KG1 (cell line): ENCODE measurements at regions not wholly inside any gene's neighbourhood (a gene's known extent, or its start where the extent isn't known, plus 50 kb on each side); places are given as distances from the start of the nearest gene placed in this dataset.
A peak's percentile ranks its signal among the peaks of the same experiment; 100 is the strongest.

ENCODE experiments used
- DNase-seq: peaks from one replicate; lab custom pipeline; 2025; lab: John Stamatoyannopoulos, UW

GRCh38 chr1:199856216-199856780, 171.2 kb upstream of the NR5A2 start:
- no peak for DNase-seq

DNA sequence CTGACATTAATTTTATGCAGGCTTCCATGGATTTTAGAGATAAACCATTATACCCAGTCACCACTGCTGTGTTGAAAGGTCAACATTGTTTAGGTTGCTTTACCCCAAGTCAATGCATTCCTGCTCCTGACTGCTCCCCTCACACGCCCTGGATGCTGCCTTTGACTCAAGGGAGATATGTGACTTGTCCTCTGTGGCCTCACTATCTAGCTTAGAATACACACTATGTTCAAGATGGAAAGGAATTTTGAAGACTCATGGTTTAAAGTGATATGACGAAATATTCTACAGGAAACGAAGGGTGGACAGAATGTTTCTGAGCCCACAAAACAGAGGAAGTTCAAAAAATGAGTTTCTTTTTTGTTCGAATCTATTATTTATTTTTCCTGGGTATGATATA, 170.4 kb upstream of the NR5A2 start:
- DNase-seq = peak; percentile 30

DNA sequence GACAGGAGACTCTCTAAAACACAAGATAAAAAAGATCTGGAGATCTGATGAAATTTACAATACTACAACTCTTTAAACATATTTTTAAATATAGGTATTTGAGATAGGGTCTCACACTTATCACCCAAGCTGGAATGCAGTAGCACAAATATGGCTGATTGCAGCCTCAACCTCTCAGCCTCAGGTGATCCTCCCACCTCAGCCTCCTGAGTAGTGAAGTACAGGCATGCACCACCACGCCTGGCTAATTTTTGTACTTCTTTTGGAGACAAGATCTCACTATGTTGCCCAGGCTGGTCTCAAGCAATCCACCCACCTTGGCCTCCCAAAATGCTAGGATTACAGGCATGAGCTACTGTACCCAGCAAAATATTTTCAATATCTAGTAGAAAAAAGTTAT, 170.0 kb upstream of the NR5A2 start:
- no peak for DNase-seq

GRCh38 chr1:199858171-199858570, 169.3 kb upstream of the NR5A2 start:
- DNase-seq = no peak

GRCh38 chr1:199858856-199859255, 168.7 kb upstream of the NR5A2 start:
- DNase-seq = no peak

GRCh38 chr1:199859491-199859933, 168.0 kb upstream of the NR5A2 start:
- DNase-seq = peak; percentile 49

DNA sequence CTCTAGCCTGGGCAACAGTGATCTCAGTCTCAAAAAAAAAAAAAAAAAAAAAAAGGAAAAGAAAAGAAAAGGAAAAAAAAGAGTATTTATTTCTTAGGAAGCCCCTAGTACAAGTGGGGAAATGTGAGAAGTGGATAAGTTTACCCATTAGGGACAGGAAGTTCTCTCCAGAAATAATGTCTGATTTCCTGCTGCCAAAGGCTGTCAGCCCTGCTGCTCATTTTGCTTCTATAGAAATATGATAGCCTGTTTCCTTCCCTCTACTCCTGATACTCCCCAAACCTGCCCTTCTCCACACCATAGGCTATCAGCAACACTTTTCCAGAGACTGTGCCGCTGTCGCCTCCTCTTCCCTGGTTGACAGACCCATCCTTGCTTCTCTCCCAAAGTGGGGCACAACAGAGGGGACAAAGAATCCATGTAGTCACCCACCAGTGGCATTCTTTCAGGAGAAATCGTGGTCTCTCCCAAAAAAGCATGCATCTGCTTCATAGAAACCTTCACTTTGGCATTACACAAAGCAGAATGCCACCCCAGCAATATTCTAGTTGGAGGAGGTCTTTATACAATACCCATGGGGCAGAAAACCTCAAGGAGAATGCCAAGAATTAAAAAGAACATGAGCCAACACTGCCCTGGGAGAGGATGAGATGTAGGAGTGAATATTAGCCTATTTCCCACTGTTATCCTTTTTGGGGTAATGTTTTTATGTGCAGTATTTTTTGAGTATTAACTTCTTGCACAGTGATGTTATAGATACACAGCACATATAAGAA, 166.3 kb upstream of the NR5A2 start:
- no peak for DNase-seq

DNA sequence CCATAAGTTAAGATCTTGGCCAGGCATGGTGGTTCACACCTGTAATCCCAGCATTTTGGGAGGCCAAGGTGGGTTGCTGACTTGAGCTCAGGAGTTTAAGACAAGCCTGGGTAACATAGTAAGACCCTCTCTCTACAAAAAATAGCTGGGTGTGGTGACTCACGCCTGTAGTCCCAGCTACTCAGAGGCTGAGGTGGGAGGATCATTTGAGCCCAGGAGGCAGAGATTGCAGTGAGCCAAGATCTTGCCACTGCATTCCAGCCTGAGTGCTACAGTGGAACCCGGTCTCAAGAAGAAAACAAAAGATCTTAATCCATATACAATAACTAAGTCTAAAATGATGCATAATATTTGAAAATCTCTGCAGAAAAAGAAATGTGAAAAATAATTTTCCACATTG, 165.5 kb upstream of the NR5A2 start:
- no peak for DNase-seq

GRCh38 chr1:199866210-199866617, 161.3 kb upstream of the NR5A2 start:
- DNase-seq = no peak

GRCh38 chr1:199867601-199868000, 159.9 kb upstream of the NR5A2 start:
- peak; percentile 83 for DNase-seq

DNA sequence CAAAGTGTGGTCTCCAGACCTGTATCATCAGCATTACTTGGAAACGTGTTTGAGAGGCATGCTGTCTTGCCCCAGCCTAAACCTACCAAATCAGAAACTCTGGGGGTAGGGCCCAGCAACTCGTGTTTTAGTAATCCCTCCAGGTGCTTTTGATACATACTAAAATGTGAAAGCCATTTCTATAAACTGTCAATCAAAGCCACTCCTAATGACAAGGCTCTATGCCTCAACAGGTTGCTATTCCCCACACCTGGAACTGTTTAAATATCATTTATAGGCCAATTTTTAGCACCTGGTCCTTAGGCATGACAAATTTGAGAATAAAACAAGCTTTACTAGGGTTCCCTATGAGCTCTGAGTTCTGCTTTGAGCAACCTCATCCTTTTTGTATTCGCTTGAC, 158.7 kb upstream of the NR5A2 start:
- DNase-seq = no peak

- no peak for DNase-seq
Measured at GRCh38 chr1:199875337-199875736, 152.2 kb upstream of the NR5A2 start.

DNA sequence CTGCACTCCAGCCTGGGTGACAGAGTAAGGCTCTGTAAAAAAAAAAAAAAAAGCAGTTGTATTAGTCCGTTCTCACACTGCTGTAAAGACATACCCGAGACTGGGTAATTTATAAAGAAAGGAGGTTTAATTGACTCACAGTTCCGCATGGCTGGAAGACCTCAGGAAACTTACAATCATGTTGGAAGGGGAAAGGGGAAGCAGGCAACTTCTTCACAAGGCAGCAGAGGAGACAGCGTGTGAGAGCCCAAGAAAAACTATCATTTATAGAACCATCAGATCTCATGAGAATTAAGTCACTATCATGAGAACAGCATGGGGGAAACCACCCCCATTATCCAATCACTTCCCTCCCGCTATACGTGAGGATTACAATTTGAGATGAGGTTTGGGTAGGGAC, 151.7 kb upstream of the NR5A2 start:
- no peak for DNase-seq

GRCh38 chr1:199877526-199878384, 149.8 kb upstream of the NR5A2 start:
- DNase-seq = no peak

GRCh38 chr1:199878823-199879222, 148.7 kb upstream of the NR5A2 start:
- DNase-seq = no peak

DNA sequence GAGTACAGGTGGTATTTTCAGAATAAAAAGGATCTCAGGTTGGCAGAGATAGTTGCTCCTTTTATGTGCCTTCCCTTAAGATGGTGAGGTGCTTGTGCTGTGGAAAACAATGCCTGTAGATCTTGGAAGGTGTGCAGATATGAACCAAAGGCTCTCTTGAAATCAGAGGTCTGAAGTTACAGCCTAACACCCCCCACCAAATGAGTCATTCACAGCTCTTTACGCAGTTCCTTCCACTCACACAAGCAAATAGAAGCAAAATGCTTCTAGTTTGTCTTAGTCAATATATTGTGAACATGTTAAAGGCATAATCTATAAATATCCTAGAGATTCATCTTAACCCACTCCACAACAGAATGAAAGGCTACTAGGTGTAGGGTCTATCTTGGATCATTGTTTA, 128.9 kb upstream of the NR5A2 start:
- DNase-seq = no peak

DNA sequence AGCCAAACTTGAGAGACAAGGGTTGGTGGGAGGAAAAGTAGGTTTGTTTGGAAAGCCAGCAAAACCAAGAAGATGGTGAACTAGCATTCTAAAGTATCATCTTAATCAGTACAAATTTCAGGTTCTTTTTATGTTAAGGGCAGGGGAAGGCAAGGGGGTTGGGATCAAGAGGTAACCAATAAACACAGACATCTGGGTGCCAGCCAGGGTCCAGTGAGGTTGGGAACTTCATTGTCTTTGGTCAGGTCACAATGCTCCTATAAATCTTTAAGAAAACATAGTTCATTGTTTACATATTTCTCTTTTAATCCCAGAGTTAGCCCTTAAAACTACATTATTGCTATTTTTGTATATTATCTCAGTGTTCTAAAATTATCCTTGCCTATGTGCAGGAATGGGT, 126.2 kb upstream of the NR5A2 start:
- no peak for DNase-seq

DNA sequence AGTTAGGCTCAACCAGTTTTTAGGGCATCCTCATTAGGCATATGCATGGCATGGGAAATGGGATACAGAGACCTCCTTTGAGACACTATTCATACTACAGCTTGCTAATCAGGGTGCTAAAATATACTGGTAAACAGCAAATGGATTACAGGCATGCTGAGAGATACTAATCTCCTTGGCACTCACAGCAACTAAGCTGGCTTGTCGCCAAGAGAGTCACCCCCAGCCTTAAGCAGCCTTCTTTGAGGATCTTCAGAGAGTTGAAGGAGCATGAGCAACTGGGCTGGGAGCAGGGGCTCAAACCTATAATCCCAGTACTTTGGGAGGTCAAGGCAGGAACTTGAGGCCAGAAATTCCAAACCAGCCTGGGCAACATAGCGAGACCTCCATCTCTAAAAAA, 120.1 kb upstream of the NR5A2 start:
- no peak for DNase-seq

DNA sequence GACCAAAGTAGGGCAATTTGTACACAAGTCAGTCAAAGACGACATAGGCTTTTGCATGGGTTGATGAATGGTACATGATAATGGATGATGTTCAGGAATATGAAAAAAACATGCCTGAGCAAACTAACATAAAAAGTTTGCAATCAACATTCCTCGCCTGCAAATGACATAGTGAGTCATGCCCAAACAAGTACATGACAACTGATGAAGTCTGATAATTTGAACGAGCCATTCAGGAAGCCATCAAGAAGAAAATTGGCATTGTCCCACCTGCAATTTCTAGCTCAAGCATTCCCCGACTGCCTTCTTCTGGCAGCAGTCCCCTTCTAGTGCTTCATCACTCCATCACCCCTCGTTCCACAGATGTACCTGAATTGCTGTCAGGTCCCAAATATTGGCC, 118.4 kb upstream of the NR5A2 start:
- no peak for DNase-seq

DNA sequence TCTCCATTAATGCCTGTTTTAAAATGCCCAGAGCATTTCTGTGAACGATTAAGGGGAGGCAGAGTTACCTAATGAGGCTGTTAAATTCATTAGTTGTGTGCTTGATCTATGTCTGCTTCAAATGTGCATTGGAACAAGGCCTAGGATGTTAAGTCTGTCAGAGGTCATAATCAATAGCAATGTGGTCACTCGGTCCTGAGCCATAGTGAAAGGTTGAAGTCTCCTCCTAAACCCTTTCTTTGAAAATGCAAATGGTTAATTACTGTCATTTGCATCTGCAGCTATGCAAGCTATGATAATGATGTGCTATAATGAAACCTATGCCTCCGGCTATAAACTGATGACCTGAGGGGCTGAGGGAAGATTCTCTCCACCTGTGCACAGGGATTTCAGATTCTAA, 114.2 kb upstream of the NR5A2 start:
- DNase-seq = no peak

GRCh38 chr1:199914546-199914945, 113.0 kb upstream of the NR5A2 start:
- DNase-seq = no peak

- DNase-seq = no peak
Measured at GRCh38 chr1:199918196-199918769, 109.2 kb upstream of the NR5A2 start.

GRCh38 chr1:199920635-199921034, 106.9 kb upstream of the NR5A2 start:
- no peak for DNase-seq
